MCF 10A (cell line): ENCODE measurements at regions not wholly inside any gene's neighbourhood (a gene's known extent, or its start where the extent isn't known, plus 50 kb on each side); places are given as distances from the start of the nearest gene placed in this dataset.

ENCODE experiments used
- BruUV-seq: library from RNA; stranded (reverse); fragments of 400-500 nt; replicated peaks from 2 replicates; lab custom pipeline; 2021; lab: Mats Ljungman, UMichigan
- CTCF ChIA-PET: fragments of 300-600 bp; sonication (Branson Sonifier 250); formaldehyde crosslinking; extraction: SDS; loops from one replicate; lab custom pipeline; 2021; ENCODE audit warnings: antibody characterized with exemption, inconsistent platforms; lab: Yijun Ruan, JAX
- POLR2A ChIA-PET: fragments of 300-600, 350-650 bp; sonication (Branson Sonifier 250); formaldehyde crosslinking; extraction: SDS; loops from one replicate; lab custom pipeline; 2020; ENCODE audit warnings: antibody characterized with exemption, inconsistent platforms; lab: Yijun Ruan, JAX
- DNase-seq: peaks from one replicate; pipeline ENCODE4 v3.0.0-alpha.2; 2018; ENCODE audit not compliant: unreplicated experiment
- H3K27ac Mint-ChIP-seq: one replicate; pipeline ENCODE4 v1.8.0; 2022; ENCODE audit warnings: mild to moderate bottlenecking, low read depth, mixed read lengths; ENCODE audit not compliant: unreplicated experiment
- H3K27me3 Mint-ChIP-seq: one replicate; pipeline ENCODE4 v1.8.0; 2022; ENCODE audit warnings: mixed read lengths; ENCODE audit not compliant: insufficient read depth, unreplicated experiment
- H3K36me3 Mint-ChIP-seq: one replicate; pipeline ENCODE4 v1.8.0; 2022; ENCODE audit warnings: mild to moderate bottlenecking, moderate library complexity, mixed read lengths; ENCODE audit not compliant: insufficient read depth, unreplicated experiment
- H3K4me1 Mint-ChIP-seq: one replicate; pipeline ENCODE4 v1.8.0; 2022; ENCODE audit warnings: mixed read lengths; ENCODE audit not compliant: insufficient read depth, unreplicated experiment
- H3K4me3 Mint-ChIP-seq: one replicate; pipeline ENCODE4 v1.8.0; 2022; ENCODE audit warnings: mild to moderate bottlenecking, moderate library complexity, mixed read lengths; ENCODE audit not compliant: unreplicated experiment
- H3K9me3 Mint-ChIP-seq: one replicate; pipeline ENCODE4 v1.8.0; 2022; ENCODE audit warnings: mixed read lengths; ENCODE audit not compliant: unreplicated experiment
- intact Hi-C: fragments of 100-400 bp; cut with micrococcal nuclease; formaldehyde crosslinking; loops from 2 replicates; pipeline ENCODE4 v1.14.1; 2022
- TF ChIP-seq, protein P1 (sequence below): fragments of 200-600 bp; IDR thresholded peaks from one replicate; pipeline ENCODE4 v1.8.0; 2022; ENCODE audit warnings: antibody characterized with exemption, mild to moderate bottlenecking; ENCODE audit not compliant: unreplicated experiment

DNA sequence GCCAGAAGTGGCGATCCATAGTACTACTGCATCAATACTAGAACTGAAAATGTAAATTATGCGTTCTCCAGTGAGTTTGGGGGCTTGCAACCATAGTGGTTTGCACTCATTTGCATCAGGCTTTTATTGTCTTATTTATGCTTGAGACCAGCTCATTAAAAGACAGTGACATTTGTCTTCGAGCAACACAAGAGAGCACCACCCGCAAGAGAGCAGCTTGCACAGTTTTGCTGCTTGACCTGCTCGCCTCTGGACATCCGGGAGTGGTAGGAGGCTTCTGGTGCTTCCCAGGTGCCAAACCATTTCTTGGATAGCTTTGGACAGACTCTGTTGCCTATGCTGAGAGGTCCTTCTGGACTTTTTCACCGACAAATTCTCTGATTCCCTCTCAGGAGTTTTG is 294.6 kb downstream of the MEX3B start:
- H3K36me3 Mint-ChIP-seq: no peaks in the 10 kb centered on the region
- TF ChIP-seq, protein P1, sequence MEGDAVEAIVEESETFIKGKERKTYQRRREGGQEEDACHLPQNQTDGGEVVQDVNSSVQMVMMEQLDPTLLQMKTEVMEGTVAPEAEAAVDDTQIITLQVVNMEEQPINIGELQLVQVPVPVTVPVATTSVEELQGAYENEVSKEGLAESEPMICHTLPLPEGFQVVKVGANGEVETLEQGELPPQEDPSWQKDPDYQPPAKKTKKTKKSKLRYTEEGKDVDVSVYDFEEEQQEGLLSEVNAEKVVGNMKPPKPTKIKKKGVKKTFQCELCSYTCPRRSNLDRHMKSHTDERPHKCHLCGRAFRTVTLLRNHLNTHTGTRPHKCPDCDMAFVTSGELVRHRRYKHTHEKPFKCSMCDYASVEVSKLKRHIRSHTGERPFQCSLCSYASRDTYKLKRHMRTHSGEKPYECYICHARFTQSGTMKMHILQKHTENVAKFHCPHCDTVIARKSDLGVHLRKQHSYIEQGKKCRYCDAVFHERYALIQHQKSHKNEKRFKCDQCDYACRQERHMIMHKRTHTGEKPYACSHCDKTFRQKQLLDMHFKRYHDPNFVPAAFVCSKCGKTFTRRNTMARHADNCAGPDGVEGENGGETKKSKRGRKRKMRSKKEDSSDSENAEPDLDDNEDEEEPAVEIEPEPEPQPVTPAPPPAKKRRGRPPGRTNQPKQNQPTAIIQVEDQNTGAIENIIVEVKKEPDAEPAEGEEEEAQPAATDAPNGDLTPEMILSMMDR: no peak
- intact Hi-C loops: loop anchor here (5.0 kb wide), 1 partner anchor 269 kb away; no protein-coding TSS in a partner anchor
- no peaks in the 10 kb centered on the region for H3K27me3 Mint-ChIP-seq
- H3K4me3 Mint-ChIP-seq: no peak overlapping the region
- no peak overlapping the region for H3K27ac Mint-ChIP-seq
- POLR2A ChIA-PET: interaction anchor here (1.1 kb wide), 1 partner anchor 9 kb away, joined by 3 read pairs; no protein-coding TSS in a partner anchor
- H3K4me1 Mint-ChIP-seq: peaks cover 25% of the 10 kb centered on the region
- CTCF ChIA-PET: interaction anchor here (0.9 kb wide), 1 partner anchor 34 kb away, joined by 4 read pairs; no protein-coding TSS in a partner anchor
- no peaks in the 10 kb centered on the region for H3K9me3 Mint-ChIP-seq
- no peak for DNase-seq
- BruUV-seq: no TSS peak

DNA sequence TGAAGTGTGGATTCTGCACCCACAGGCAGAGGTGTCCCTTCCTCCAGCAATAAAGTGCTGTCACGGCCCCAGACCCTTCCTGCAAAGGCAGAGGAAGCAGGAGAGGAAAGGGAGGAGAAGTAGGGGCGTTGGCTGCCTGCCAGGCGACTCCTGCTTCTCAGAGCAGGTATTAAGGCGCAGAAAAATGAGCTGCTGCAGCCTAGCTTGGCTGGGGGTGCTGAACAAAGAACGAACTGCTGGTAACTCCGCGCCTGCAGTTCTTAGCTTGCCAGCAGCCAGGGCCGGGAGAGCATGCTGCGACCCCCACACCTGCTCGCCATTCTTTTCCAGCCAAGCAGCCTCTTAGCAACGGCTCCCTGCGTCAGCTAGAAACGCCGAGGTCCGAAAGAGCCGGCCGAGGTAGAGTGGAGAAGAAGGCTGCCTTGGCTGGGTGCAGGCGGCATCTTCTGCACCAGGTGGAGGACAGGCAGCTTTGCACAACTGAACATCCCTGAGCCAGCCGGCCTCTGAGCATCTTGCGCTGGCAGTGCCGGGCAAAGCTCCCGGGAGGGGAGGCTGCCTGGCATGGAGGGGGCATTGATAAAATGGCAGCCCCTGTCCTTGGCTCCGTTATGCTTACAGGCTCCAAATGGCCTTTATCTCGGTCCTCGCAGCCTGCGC is 296.0 kb downstream of the MEX3B start:
- intact Hi-C loops: loop anchor here (5.0 kb wide), 1 partner anchor 268 kb away; no protein-coding TSS in a partner anchor
- Mint-ChIP-seq H3K4me3 (no peak overlapping the region), H3K9me3 (no peaks in the 10 kb centered on the region), H3K27me3 (no peaks in the 10 kb centered on the region), H3K36me3 (no peaks in the 10 kb centered on the region), H3K27ac (no peak overlapping the region), H3K4me1 (peaks cover 25% of the 10 kb centered on the region)
- BruUV-seq: no TSS peak
- no peak for DNase-seq
- TF ChIP-seq, protein P1: no peak
- ChIA-PET CTCF (interaction anchor here (0.6 kb wide), 1 partner anchor 56 kb away, joined by 3 read pairs; no protein-coding TSS in a partner anchor), POLR2A (no interaction called here)

DNA sequence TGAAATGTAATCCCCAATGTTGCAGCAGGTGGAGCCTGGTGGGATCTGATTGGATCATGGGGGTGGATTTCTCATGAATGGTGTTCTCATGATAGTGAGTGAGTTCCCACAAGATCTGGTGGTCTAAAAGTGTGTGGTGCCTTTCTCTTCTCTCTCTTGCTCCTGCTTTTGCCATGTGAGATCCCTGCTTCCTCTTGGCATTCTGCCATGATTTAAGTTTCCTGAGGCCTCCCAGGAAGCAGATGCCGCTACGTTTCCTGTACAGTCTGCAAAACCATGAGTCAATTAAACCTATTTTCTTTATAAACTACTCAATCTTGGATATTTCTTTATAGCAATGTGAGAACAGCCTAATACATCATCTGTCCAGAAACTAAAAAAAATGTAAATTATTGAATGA is 298.3 kb downstream of the MEX3B start:
- no peaks in the 10 kb centered on the region for H3K36me3 Mint-ChIP-seq
- TF ChIP-seq, protein P1: no peak
- no TSS peak for BruUV-seq
- ChIA-PET POLR2A (no interaction called here), CTCF (no interaction called here)
- H3K27me3 Mint-ChIP-seq: no peaks in the 10 kb centered on the region
- no peak overlapping the region for H3K4me3 Mint-ChIP-seq
- peaks cover 2% of the 10 kb centered on the region for H3K4me1 Mint-ChIP-seq
- intact Hi-C loops: no loop called here
- no peak for DNase-seq
- no peak overlapping the region for H3K27ac Mint-ChIP-seq
- no peaks in the 10 kb centered on the region for H3K9me3 Mint-ChIP-seq

DNA sequence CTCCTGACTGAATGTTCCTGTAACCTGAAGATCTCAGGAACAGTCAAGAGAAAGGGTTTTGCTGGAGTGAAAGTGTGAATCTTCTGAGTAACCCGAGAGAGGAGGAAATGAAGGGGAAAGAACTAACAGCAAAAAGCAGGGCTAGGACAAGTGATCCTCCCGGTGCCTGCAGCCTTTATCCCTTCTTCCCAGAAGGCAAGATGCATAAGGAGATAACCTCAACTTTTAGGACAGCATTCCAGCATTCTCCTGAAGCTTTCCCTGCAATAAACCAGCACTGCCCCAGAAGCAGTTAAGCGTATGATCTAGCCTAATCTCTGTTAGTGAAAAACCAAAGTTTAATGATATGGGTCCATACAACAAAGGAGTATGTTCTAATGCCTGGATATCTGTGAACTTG is 298.8 kb downstream of the MEX3B start:
- H3K9me3 Mint-ChIP-seq: no peaks in the 10 kb centered on the region
- no peaks in the 10 kb centered on the region for H3K27me3 Mint-ChIP-seq
- ChIA-PET POLR2A (no interaction called here), CTCF (no interaction called here)
- no peak for DNase-seq
- no TSS peak for BruUV-seq
- H3K4me3 Mint-ChIP-seq: no peak overlapping the region
- no peak overlapping the region for H3K27ac Mint-ChIP-seq
- H3K4me1 Mint-ChIP-seq: no peaks in the 10 kb centered on the region
- H3K36me3 Mint-ChIP-seq: no peaks in the 10 kb centered on the region
- intact Hi-C loops: no loop called here
- TF ChIP-seq, protein P1: no peak
